CD14-positive monocyte (primary cell): ENCODE measurements at regions not wholly inside any gene's neighbourhood (a gene's known extent, or its start where the extent isn't known, plus 50 kb on each side); places are given as distances from the start of the nearest gene placed in this dataset.

Experiments
- DNase-seq, 3 donors: peaks; one replicate each; pipeline ENCODE4 v3.0.0-alpha.2; 2011 to 2022
- H2AFZ ChIP-seq: 2 replicates; pipeline ENCODE4 v1.6.0; 2012; ENCODE audit warnings: mild to moderate bottlenecking, low read depth, low read length, inconsistent platforms; ENCODE audit not compliant: insufficient read depth, poor library complexity, severe bottlenecking
- H3K27ac ChIP-seq, 2 donors: 1 replicate in 1 of 2; 2 replicates in 1 of 2; pipeline ENCODE4 v1.5.1; 2012 to 2013; ENCODE audit warnings: low read length in 2 of 2, control low read depth in 1 of 2, inconsistent platforms in 1 of 2, low read depth in 1 of 2, mild to moderate bottlenecking in 1 of 2
- H3K27me3 ChIP-seq, 2 donors: one replicate each; pipeline versions ENCODE4 v1.6.0 to v1.6.1; 2011 to 2013; ENCODE audit warnings: low read length in 2 of 2; ENCODE audit not compliant: control insufficient read depth in 2 of 2, insufficient read depth in 2 of 2
- H3K36me3 ChIP-seq, 2 donors: replicated peaks in 1 of 2; 1 replicate in 1 of 2; 2 replicates in 1 of 2; pipeline versions ENCODE4 v1.5.1 to v1.6.1; 2012 to 2013; ENCODE audit warnings: low read length in 2 of 2, control low read depth in 1 of 2, inconsistent platforms in 1 of 2, mild to moderate bottlenecking in 1 of 2; ENCODE audit not compliant: insufficient read depth in 2 of 2, control insufficient read depth in 1 of 2
- H3K4me1 ChIP-seq, 2 donors: 1 replicate in 1 of 2; 2 replicates in 1 of 2; pipeline versions ENCODE4 v1.5.1 to v1.6.1; 2012 to 2013; ENCODE audit warnings: low read length in 2 of 2, control low read depth in 1 of 2, inconsistent platforms in 1 of 2, mild to moderate bottlenecking in 1 of 2, moderate library complexity in 1 of 2; ENCODE audit not compliant: insufficient read depth in 2 of 2, control insufficient read depth in 1 of 2
- H3K4me2 ChIP-seq: replicated peaks from 2 replicates; pipeline ENCODE3; 2012; ENCODE audit warnings: low read length, moderate library complexity, mild to moderate bottlenecking; ENCODE audit not compliant: poor library complexity, severe bottlenecking; ENCODE audit errors: extremely low read depth
- H3K4me3 ChIP-seq, 3 experiments: fragments of 200-600 bp in 1 of 3; sonication (generic) in 1 of 3; replicated peaks in 1 of 3; 1 replicate in 2 of 3; 2 replicates in 1 of 3; pipeline ENCODE4 v1.5.1; 2011 to 2013; ENCODE audit warnings: low read length in 3 of 3, mild to moderate bottlenecking in 3 of 3, control low read depth in 2 of 3, low read depth in 2 of 3, inconsistent platforms in 1 of 3, moderate library complexity in 1 of 3
- H3K79me2 ChIP-seq: 2 replicates; pipeline ENCODE4 v1.6.0; 2012; ENCODE audit warnings: mild to moderate bottlenecking, control low read depth, inconsistent platforms, low read length, moderate library complexity; ENCODE audit not compliant: insufficient read depth
- H3K9ac ChIP-seq: 2 replicates; pipeline ENCODE4 v1.6.0; 2017; ENCODE audit warnings: low read length, mild to moderate bottlenecking; ENCODE audit not compliant: insufficient read depth, poor library complexity, severe bottlenecking
- H3K9me3 ChIP-seq, 2 donors: replicated peaks in 1 of 2; 1 replicate in 1 of 2; 2 replicates in 1 of 2; pipeline versions ENCODE4 v1.5.1 to v1.6.1; 2012 to 2013; ENCODE audit warnings: low read length in 2 of 2, control low read depth in 1 of 2; ENCODE audit not compliant: control insufficient read depth in 1 of 2, insufficient read depth in 1 of 2
- H4K20me1 ChIP-seq: 2 replicates; pipeline ENCODE4 v1.6.0; 2012; ENCODE audit warnings: mild to moderate bottlenecking, low read length, control low read depth, moderate library complexity; ENCODE audit not compliant: insufficient read depth
- H3K27ac Mint-ChIP-seq, 7 donors: one replicate each; pipeline ENCODE4 v1.8.0; 2020; ENCODE audit warnings: mild to moderate bottlenecking in 7 of 7, mixed read lengths in 7 of 7, moderate library complexity in 6 of 7, inconsistent platforms in 2 of 7
- H3K27me3 Mint-ChIP-seq, 3 donors: one replicate each; pipeline ENCODE4 v1.8.0; 2021 to 2022; ENCODE audit warnings: low read depth in 3 of 3, mild to moderate bottlenecking in 3 of 3, mixed read lengths in 3 of 3, moderate library complexity in 3 of 3, inconsistent platforms in 1 of 3
- H3K36me3 Mint-ChIP-seq, 2 donors: one replicate each; pipeline ENCODE4 v1.8.0; 2020; ENCODE audit warnings: mixed read lengths in 2 of 2, inconsistent platforms in 1 of 2, mild to moderate bottlenecking in 1 of 2
- H3K4me1 Mint-ChIP-seq: one replicate; pipeline ENCODE4 v1.8.0; 2020; ENCODE audit warnings: mild to moderate bottlenecking, mixed read lengths
- H3K4me3 Mint-ChIP-seq, 2 donors: one replicate each; pipeline ENCODE4 v1.8.0; 2020; ENCODE audit warnings: mild to moderate bottlenecking in 2 of 2, mixed read lengths in 2 of 2, moderate library complexity in 1 of 2
- H3K9me3 Mint-ChIP-seq, 7 donors: one replicate each; pipeline ENCODE4 v1.8.0; 2020 to 2022; ENCODE audit warnings: mixed read lengths in 7 of 7, mild to moderate bottlenecking in 6 of 7, moderate library complexity in 6 of 7, inconsistent platforms in 2 of 7
- CTCF ChIP-seq: fragments of 200-600 bp; IDR thresholded peaks from one replicate; pipeline ENCODE4 v1.8.0; 2022; ENCODE audit warnings: antibody characterized with exemption, mild to moderate bottlenecking
- WGBS: methylation state at CpG from one replicate; pipeline ENCODE4 v1.1.5; 2013; ENCODE audit warnings: missing lambda C conversion rate; ENCODE audit not compliant: insufficient coverage; 5-methylcytosine and 5-hydroxymethylcytosine counted together
- intact Hi-C, 2 donors: fragments of 100-400 bp; cut with micrococcal nuclease; formaldehyde crosslinking; loops; one replicate each; pipeline versions ENCODE4 v1.15.0 to v1.15.1; 2023

DNA sequence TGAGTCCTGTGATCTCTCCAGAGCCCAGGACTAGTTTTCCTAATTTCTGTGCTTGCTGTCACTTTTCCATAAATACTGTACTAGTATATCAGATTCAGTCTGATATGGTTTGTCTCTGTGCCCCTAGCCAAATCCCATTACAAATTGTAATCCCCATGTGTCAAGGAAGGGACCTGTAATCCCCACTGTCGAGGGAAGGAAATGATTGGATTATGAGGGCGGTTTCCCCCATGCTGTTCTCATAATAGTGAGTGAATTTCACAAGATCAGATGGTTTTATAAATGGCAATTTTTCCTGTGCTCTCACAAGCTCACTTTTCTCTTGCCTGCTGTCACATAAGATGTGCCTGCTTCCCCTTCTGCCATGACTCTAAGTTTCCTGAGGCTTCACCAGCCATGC, 54.8 kb upstream of the IFRD1 start:
- peaks cover 2 to 4% of the 10 kb centered on the region in 2 donors for H3K27me3 ChIP-seq
- Mint-ChIP-seq H3K4me1 (peaks cover 14% of the 10 kb centered on the region), H3K27me3 (peaks cover 15 to 19% (median 17%) of the 10 kb centered on the region in 3 donors), H3K36me3 (no peaks in the 10 kb centered on the region), H3K4me3 (no peak overlapping the region), H3K9me3 (peaks cover 0 to 6% (median 2%) of the 10 kb centered on the region in 7 donors), H3K27ac (no peak overlapping the region)
- no peaks in the 10 kb centered on the region for H3K9me3 ChIP-seq
- no peak overlapping the region for H2AFZ ChIP-seq
- no peaks in the 10 kb centered on the region for H3K79me2 ChIP-seq
- no peak overlapping the region for H3K9ac ChIP-seq
- no peak overlapping the region for H3K27ac ChIP-seq
- no peaks in the 10 kb centered on the region for H4K20me1 ChIP-seq
- WGBS: no CpG with 5 or more reads among the region's 2 CpGs
- no peak for DNase-seq
- no peak for TF ChIP-seq CTCF
- no peak overlapping the region for H3K4me2 ChIP-seq
- intact Hi-C loops: no loop called here
- no peaks in the 10 kb centered on the region for H3K36me3 ChIP-seq
- no peak overlapping the region for H3K4me3 ChIP-seq
- peaks cover 5 to 11% of the 10 kb centered on the region in 2 donors for H3K4me1 ChIP-seq

- WGBS: 86% methylated on average over 2 of the region's 4 CpGs
- Mint-ChIP-seq H3K27ac (peak overlapping the region in 1 of 7 donors; percentile 62), H3K4me3 (no peak overlapping the region), H3K9me3 (peaks cover 0 to 6% (median 2%) of the 10 kb centered on the region in 7 donors), H3K27me3 (peaks cover 12 to 18% (median 13%) of the 10 kb centered on the region in 3 donors), H3K36me3 (no peaks in the 10 kb centered on the region), H3K4me1 (peaks cover 10% of the 10 kb centered on the region)
- Histone ChIP-seq H3K4me2 (no peak overlapping the region), H3K4me3 (no peak overlapping the region), H3K9ac (no peak overlapping the region), H3K79me2 (no peaks in the 10 kb centered on the region), H2AFZ (no peak overlapping the region), H3K27me3 (peaks cover 0 to under 1% of the 10 kb centered on the region in 2 donors), H3K9me3 (no peaks in the 10 kb centered on the region), H3K4me1 (peaks cover 4 to 9% of the 10 kb centered on the region in 2 donors), H3K36me3 (no peaks in the 10 kb centered on the region), H4K20me1 (no peaks in the 10 kb centered on the region), H3K27ac (no peak overlapping the region)
- intact Hi-C loops: no loop called here
- no peak for DNase-seq
- no peak for TF ChIP-seq CTCF
These were observed 54.4 kb upstream of the IFRD1 start for GRCh38 chr7:112395893-112396292.
